ENCODE measurements at regions not wholly inside any gene's neighbourhood (a gene's known extent, or its start where the extent isn't known, plus 50 kb on each side); places are given as distances from the start of the nearest gene placed in this dataset.
A peak's percentile ranks its signal among the peaks of the same experiment; 100 is the strongest.

- DNase-seq: peak; percentile 52
Observed at GRCh38 chr1:30325085-30325935, 398.1 kb downstream of the MATN1 start.

- DNase-seq: no peak
Observed at GRCh38 chr1:30324251-30325084, 398.9 kb downstream of the MATN1 start.

GRCh38 chr1:30323841-30324240, 399.5 kb downstream of the MATN1 start:
- DNase-seq: peak; percentile 98

- peak; percentile 12 for DNase-seq
Observed at GRCh38 chr1:30323352-30323751, 400.0 kb downstream of the MATN1 start.

- DNase-seq: peak; percentile 63
Observed at GRCh38 chr1:30322859-30323257, 400.5 kb downstream of the MATN1 start.

GRCh38 chr1:30321996-30322858, 401.2 kb downstream of the MATN1 start:
- peak; percentile 57 for DNase-seq

GRCh38 chr1:30321246-30321910, 402.0 kb downstream of the MATN1 start:
- peak; percentile 52 for DNase-seq

GRCh38 chr1:30320581-30320890, 402.8 kb downstream of the MATN1 start:
- DNase-seq: peak; percentile 54

- peak; percentile 37 for DNase-seq
Observed at GRCh38 chr1:30319765-30320580, 403.4 kb downstream of the MATN1 start.

GRCh38 chr1:30318864-30319718, 404.3 kb downstream of the MATN1 start:
- DNase-seq: peak; percentile 54

GRCh38 chr1:30318413-30318812, 405.0 kb downstream of the MATN1 start:
- peak; percentile 53 for DNase-seq

GRCh38 chr1:30317921-30318320, 405.5 kb downstream of the MATN1 start:
- DNase-seq: peak; percentile 35

GRCh38 chr1:30316056-30316455, 407.3 kb downstream of the MATN1 start:
- peak; percentile 12 for DNase-seq

GRCh38 chr1:30315185-30315960, 408.0 kb downstream of the MATN1 start:
- peak; percentile 47 for DNase-seq

GRCh38 chr1:30314591-30314990, 408.8 kb downstream of the MATN1 start:
- DNase-seq: peak; percentile 10

GRCh38 chr1:30313584-30313983, 409.8 kb downstream of the MATN1 start:
- DNase-seq: peak; percentile 27

- DNase-seq: peak; percentile 22
Observed at GRCh38 chr1:30313176-30313575, 410.2 kb downstream of the MATN1 start.

GRCh38 chr1:30312226-30312625, 411.2 kb downstream of the MATN1 start:
- DNase-seq: peak; percentile 27

- no peak for DNase-seq
Observed at GRCh38 chr1:30311749-30312148, 411.6 kb downstream of the MATN1 start.

Data from islet precursor cell (in vitro differentiated cells).